ENCODE measurements at regions not wholly inside any gene's neighbourhood (a gene's known extent, or its start where the extent isn't known, plus 50 kb on each side); places are given as distances from the start of the nearest gene placed in this dataset.

GRCh38 chr7:51472873-51473272 is 156.3 kb upstream of the COBL start:
- ATAC-seq (ENCODE audit: insufficient number of reproducible peaks, low FRiP score, low read depth) = no peak
- Histone ChIP-seq H3K27me3 (replicated peaks; ENCODE audit: insufficient read depth) (no peaks in the 10 kb centered on the region), H3K4me1 (ENCODE audit: control insufficient read depth in 1 of 2, low read depth in 2 of 2) (no peaks in the 10 kb centered on the region), H3K36me3 (no peaks in the 10 kb centered on the region), H3K4me3 (no peak overlapping the region), H3K27ac (no peak overlapping the region), H3K9me3 (no peaks in the 10 kb centered on the region)
- TF ChIP-seq CTCF (IDR thresholded peaks at IDR 0.05) = no peak
- no peak for DNase-seq (ENCODE audit: low spot score)

- Histone ChIP-seq H3K36me3 (no peaks in the 10 kb centered on the region), H3K27ac (no peak overlapping the region), H3K4me1 (ENCODE audit: control insufficient read depth in 1 of 2, low read depth in 2 of 2) (no peaks in the 10 kb centered on the region), H3K4me3 (no peak overlapping the region), H3K27me3 (replicated peaks; ENCODE audit: insufficient read depth) (no peaks in the 10 kb centered on the region), H3K9me3 (no peaks in the 10 kb centered on the region)
- DNase-seq (ENCODE audit: low spot score) = no peak
- no peak for ATAC-seq (ENCODE audit: insufficient number of reproducible peaks, low FRiP score, low read depth)
- TF ChIP-seq CTCF (IDR thresholded peaks at IDR 0.05) = no peak
Observed at GRCh38 chr7:51471981-51472296, 155.3 kb upstream of the COBL start.

- no peaks in the 10 kb centered on the region for H3K27me3 ChIP-seq (replicated peaks; ENCODE audit: insufficient read depth)
- no peaks in the 10 kb centered on the region for H3K9me3 ChIP-seq
- H3K27ac ChIP-seq = no peak overlapping the region
- H3K36me3 ChIP-seq = no peaks in the 10 kb centered on the region
- H3K4me1 ChIP-seq (ENCODE audit: control insufficient read depth in 1 of 2, low read depth in 2 of 2) = no peaks in the 10 kb centered on the region
- H3K4me3 ChIP-seq = no peak overlapping the region
- ATAC-seq (ENCODE audit: insufficient number of reproducible peaks, low FRiP score, low read depth) (no peak), DNase-seq (ENCODE audit: low spot score) (no peak)
- TF ChIP-seq CTCF (IDR thresholded peaks at IDR 0.05) = no peak
Observed at GRCh38 chr7:51471210-51471980, 154.8 kb upstream of the COBL start.

GRCh38 chr7:51467384-51468017 is 150.9 kb upstream of the COBL start:
- Histone ChIP-seq H3K36me3 (no peaks in the 10 kb centered on the region), H3K27ac (no peak overlapping the region), H3K27me3 (replicated peaks; ENCODE audit: insufficient read depth) (no peaks in the 10 kb centered on the region), H3K4me3 (no peak overlapping the region), H3K4me1 (ENCODE audit: control insufficient read depth in 1 of 2, low read depth in 2 of 2) (no peaks in the 10 kb centered on the region), H3K9me3 (no peaks in the 10 kb centered on the region)
- DNase-seq (ENCODE audit: low spot score) (no peak), ATAC-seq (ENCODE audit: insufficient number of reproducible peaks, low FRiP score, low read depth) (no peak)
- TF ChIP-seq CTCF (IDR thresholded peaks at IDR 0.05) = no peak

GRCh38 chr7:51459809-51460208 is 143.2 kb upstream of the COBL start:
- H3K27me3 ChIP-seq (replicated peaks; ENCODE audit: insufficient read depth) = no peaks in the 10 kb centered on the region
- no peak for DNase-seq (ENCODE audit: low spot score)
- no peak for TF ChIP-seq CTCF (IDR thresholded peaks at IDR 0.05)

More at GRCh38 chr7:51459809-51460208, 143.2 kb upstream of the COBL start:
- Histone ChIP-seq H3K4me3 (no peak overlapping the region), H3K9me3 (no peaks in the 10 kb centered on the region), H3K27ac (no peak overlapping the region), H3K36me3 (no peaks in the 10 kb centered on the region), H3K4me1 (ENCODE audit: control insufficient read depth in 1 of 2, low read depth in 2 of 2) (no peaks in the 10 kb centered on the region)
- no peak for ATAC-seq (ENCODE audit: insufficient number of reproducible peaks, low FRiP score, low read depth)
